WTC11 (cell line): ENCODE measurements at regions not wholly inside any gene's neighbourhood (a gene's known extent, or its start where the extent isn't known, plus 50 kb on each side); places are given as distances from the start of the nearest gene placed in this dataset.

Experiments
- ATAC-seq: fragments of 200-7000 bp; cut with Tn5 transposase; 2 replicates; pipeline ENCODE4 v1.10.0; 2021; ENCODE audit warnings: mild to moderate bottlenecking, moderate library complexity
- CTCF ChIA-PET: fragments of 300-600 bp; sonication (Branson Sonifier 250); formaldehyde crosslinking; loops from one replicate; lab custom pipeline; 2021; ENCODE audit warnings: antibody characterized with exemption; lab: Charles Lee
- POLR2A ChIA-PET: fragments of 350-600 bp; sonication (Branson Sonifier 250); formaldehyde crosslinking; loops from one replicate; lab custom pipeline; 2021; ENCODE audit warnings: antibody characterized with exemption; lab: Charles Lee
- DNase-seq: peaks from one replicate; pipeline ENCODE4 v3.0.0; 2021; ENCODE audit warnings: low spot score
- H3K27ac Mint-ChIP-seq: 2 replicates; pipeline ENCODE4 v1.8.0; 2021; ENCODE audit warnings: mixed read lengths
- H3K27me3 Mint-ChIP-seq: 2 replicates; pipeline ENCODE4 v1.8.0; 2021; ENCODE audit warnings: low read depth, mild to moderate bottlenecking, moderate library complexity, mixed read lengths
- H3K36me3 Mint-ChIP-seq: 2 replicates; pipeline ENCODE4 v1.8.0; 2021; ENCODE audit warnings: mixed read lengths
- H3K4me1 Mint-ChIP-seq: 2 replicates; pipeline ENCODE4 v1.8.0; 2022; ENCODE audit warnings: mixed read lengths
- H3K4me3 Mint-ChIP-seq: 2 replicates; pipeline ENCODE4 v1.8.0; 2021; ENCODE audit warnings: mild to moderate bottlenecking, moderate library complexity, mixed read lengths
- H3K9me3 Mint-ChIP-seq: 2 replicates; pipeline ENCODE4 v1.8.0; 2021; ENCODE audit warnings: mixed read lengths
- ATF3 ChIP-seq: sonication (generic); formaldehyde crosslinking; conservative IDR thresholded peaks from 2 replicates; pipeline ENCODE4 v1.8.1; 2022; ENCODE audit warnings: mild to moderate bottlenecking, missing genetic modification reagents
- CBFB ChIP-seq: sonication (generic); formaldehyde crosslinking; IDR thresholded peaks from 2 replicates; pipeline ENCODE4 v1.8.1; 2022; ENCODE audit warnings: mild to moderate bottlenecking, low read depth, missing genetic modification reagents
- CDX4 ChIP-seq: fragments of 250-450 bp; sonication (Bioruptor Pico); IDR thresholded peaks from 2 replicates; pipeline ENCODE4 v1.9.0; 2021; ENCODE audit warnings: moderate library complexity, mild to moderate bottlenecking, inconsistent platforms, borderline replicate concordance
- CREB1 ChIP-seq: sonication (generic); formaldehyde crosslinking; IDR thresholded peaks from 2 replicates; pipeline ENCODE4 v1.8.0; 2023; ENCODE audit warnings: mild to moderate bottlenecking, missing genetic modification reagents
- ELF4 ChIP-seq: sonication (generic); formaldehyde crosslinking; IDR thresholded peaks from 2 replicates; pipeline ENCODE4 v1.8.1; 2022; ENCODE audit warnings: low read depth, mild to moderate bottlenecking, moderate library complexity, missing genetic modification reagents
- ESRRA ChIP-seq: sonication (generic); formaldehyde crosslinking; IDR thresholded peaks from 2 replicates; pipeline ENCODE4 v1.8.1; 2022; ENCODE audit warnings: mild to moderate bottlenecking, missing genetic modification reagents, borderline replicate concordance
- GABPB1 ChIP-seq: sonication (generic); formaldehyde crosslinking; IDR thresholded peaks from 2 replicates; pipeline ENCODE4 v1.8.1; 2023; ENCODE audit warnings: mild to moderate bottlenecking, missing genetic modification reagents
- GTF2I ChIP-seq: fragments of 250-450 bp; sonication (Bioruptor Pico); conservative IDR thresholded peaks from 2 replicates; pipeline ENCODE4 v1.4.0; 2021; ENCODE audit warnings: mild to moderate bottlenecking
- KAT7 ChIP-seq: sonication (generic); formaldehyde crosslinking; IDR thresholded peaks from 2 replicates; pipeline ENCODE4 v1.8.1; 2023; ENCODE audit warnings: missing genetic modification reagents, mild to moderate bottlenecking, borderline replicate concordance
- NFE2L1 ChIP-seq: sonication (generic); formaldehyde crosslinking; IDR thresholded peaks from 2 replicates; pipeline ENCODE4 v1.8.1; 2023; ENCODE audit warnings: missing genetic modification reagents
- NFYB ChIP-seq: sonication (generic); formaldehyde crosslinking; conservative IDR thresholded peaks from 2 replicates; pipeline ENCODE4 v1.8.0; 2022; ENCODE audit warnings: low read depth, missing genetic modification reagents
- NR2C2 ChIP-seq: sonication (generic); formaldehyde crosslinking; IDR thresholded peaks from 2 replicates; pipeline ENCODE4 v1.8.0; 2022; ENCODE audit warnings: mild to moderate bottlenecking, missing genetic modification reagents
- RELA ChIP-seq: sonication (generic); formaldehyde crosslinking; IDR thresholded peaks from 2 replicates; pipeline ENCODE4 v1.8.1; 2022; ENCODE audit warnings: missing genetic modification reagents, mild to moderate bottlenecking, borderline replicate concordance
- RORB ChIP-seq: fragments of 250-450 bp; sonication (Bioruptor Pico); IDR thresholded peaks from 2 replicates; pipeline ENCODE4 v1.9.0; 2021; ENCODE audit warnings: mild to moderate bottlenecking
- TEAD4 ChIP-seq: sonication (generic); formaldehyde crosslinking; IDR thresholded peaks from 2 replicates; pipeline ENCODE4 v1.8.0; 2022; ENCODE audit warnings: mild to moderate bottlenecking, missing genetic modification reagents
- USF1 ChIP-seq: sonication (generic); formaldehyde crosslinking; IDR thresholded peaks from 2 replicates; pipeline ENCODE4 v1.8.0; 2022; ENCODE audit warnings: mild to moderate bottlenecking, missing genetic modification reagents
- USF2 ChIP-seq: sonication (generic); formaldehyde crosslinking; IDR thresholded peaks from 2 replicates; pipeline ENCODE4 v1.8.1; 2023; ENCODE audit warnings: mild to moderate bottlenecking, missing genetic modification reagents, moderate library complexity
- ZNF138 ChIP-seq: sonication (generic); formaldehyde crosslinking; conservative IDR thresholded peaks from 2 replicates; pipeline ENCODE4 v1.8.1; 2022; ENCODE audit warnings: mild to moderate bottlenecking, moderate library complexity, missing genetic modification reagents
- ZNF219 ChIP-seq: sonication (generic); formaldehyde crosslinking; IDR thresholded peaks from 2 replicates; pipeline ENCODE4 v1.8.0; 2023; ENCODE audit warnings: missing genetic modification reagents, mild to moderate bottlenecking, borderline replicate concordance
- ZNF423 ChIP-seq: fragments of 250-450 bp; sonication (Bioruptor Pico); IDR thresholded peaks from 2 replicates; pipeline ENCODE4 v2.1.2; 2022; ENCODE audit warnings: mild to moderate bottlenecking, moderate library complexity
- ZNF671 ChIP-seq: fragments of 250-450 bp; sonication (Bioruptor Pico); IDR thresholded peaks from 2 replicates; pipeline ENCODE4 v1.8.0; 2021; ENCODE audit warnings: mild to moderate bottlenecking

GRCh38 chr10:47190301-47190700 is 109.7 kb upstream of the GDF10 start:
- no peaks in the 10 kb centered on the region for H3K27me3 Mint-ChIP-seq
- no peak for ATAC-seq
- CTCF ChIA-PET, result interaction anchor here (2.5 kb wide), 1 partner anchor 142 kb away, joined by 11 read pairs; no protein-coding TSS in a partner anchor
- no peak for DNase-seq
- no peak for TF ChIP-seq TEAD4 (CRISPR knock-in tag)
- TF ChIP-seq KAT7 (CRISPR knock-in tag), result no peak
- no peak for TF ChIP-seq ZNF671 (CRISPR knock-in tag)
- no peak for TF ChIP-seq ESRRA (CRISPR knock-in tag)
- no peak for TF ChIP-seq ELF4 (CRISPR knock-in tag)
- TF ChIP-seq RELA (CRISPR knock-in tag), result no peak
- no peak for TF ChIP-seq GABPB1 (CRISPR knock-in tag)
- no peak for TF ChIP-seq GTF2I (CRISPR knock-in tag)
- no peak for TF ChIP-seq ZNF219
- TF ChIP-seq NR2C2 (CRISPR knock-in tag), result no peak
- no peak for TF ChIP-seq NFE2L1
- no peak for TF ChIP-seq RORB (CRISPR knock-in tag)
- no peak for TF ChIP-seq USF1 (CRISPR knock-in tag)
- POLR2A ChIA-PET, result no interaction called here
- no peak overlapping the region for H3K27ac Mint-ChIP-seq
- H3K4me3 Mint-ChIP-seq, result no peak overlapping the region
- H3K36me3 Mint-ChIP-seq, result no peaks in the 10 kb centered on the region
- no peaks in the 10 kb centered on the region for H3K4me1 Mint-ChIP-seq
- H3K9me3 Mint-ChIP-seq, result peaks cover 23% of the 10 kb centered on the region; the same call in 1 of the 2 replicates

- TF ChIP-seq USF2 (CRISPR knock-in tag), result 0 out of 2 replicates have a peak, but pooled peaks have one; percentile 33
- no peak for TF ChIP-seq CDX4
- 0 out of 2 replicates have a peak, but pooled peaks have one; percentile 19 for TF ChIP-seq NFYB (CRISPR knock-in tag)
- TF ChIP-seq, all 79 proteins: peak for 2
- Mint-ChIP-seq H3K36me3 (no peaks in the 10 kb centered on the region), H3K4me3 (no peak overlapping the region), H3K9me3 (peaks cover 23% of the 10 kb centered on the region; the same call in 1 of the 2 replicates), H3K27ac (no peak overlapping the region), H3K27me3 (no peaks in the 10 kb centered on the region), H3K4me1 (no peaks in the 10 kb centered on the region)
- DNase-seq (no peak), ATAC-seq (no peak)
- ChIA-PET POLR2A (no interaction called here), CTCF (interaction anchor here (2.5 kb wide), 1 partner anchor 143 kb away, joined by 11 read pairs; no protein-coding TSS in a partner anchor)
These were observed 109.1 kb upstream of the GDF10 start for GRCh38 chr10:47190802-47191450.

GRCh38 chr10:47192273-47192672 is 107.7 kb upstream of the GDF10 start:
- H3K36me3 Mint-ChIP-seq, result no peaks in the 10 kb centered on the region
- CTCF ChIA-PET, result interaction anchor here (2.5 kb wide), 1 partner anchor 144 kb away, joined by 11 read pairs; no protein-coding TSS in a partner anchor
- no peak for DNase-seq
- H3K27me3 Mint-ChIP-seq, result no peaks in the 10 kb centered on the region
- no peaks in the 10 kb centered on the region for H3K4me1 Mint-ChIP-seq
- no peak overlapping the region for H3K4me3 Mint-ChIP-seq
- H3K9me3 Mint-ChIP-seq, result peaks cover 23% of the 10 kb centered on the region; the same call in 1 of the 2 replicates
- POLR2A ChIA-PET, result no interaction called here
- TF ChIP-seq ZNF138 (no peak), ZNF423 (CRISPR knock-in tag) (no peak), ATF3 (CRISPR knock-in tag) (no peak), CREB1 (CRISPR knock-in tag) (no peak), CBFB (CRISPR knock-in tag) (no peak), ELF4 (CRISPR knock-in tag) (no peak), USF1 (CRISPR knock-in tag) (no peak)
- TF ChIP-seq, all 79 proteins: peak for 0
- H3K27ac Mint-ChIP-seq, result no peak overlapping the region
- no peak for ATAC-seq
